ENCODE measurements at regions not wholly inside any gene's neighbourhood (a gene's known extent, or its start where the extent isn't known, plus 50 kb on each side); places are given as distances from the start of the nearest gene placed in this dataset.

GRCh38 chr7:54465095-54465494 lies 77.1 kb upstream of the VSTM2A start:
- Histone ChIP-seq H3K27me3 (ENCODE audit: insufficient read depth, insufficient read length) (no peaks in the 10 kb centered on the region), H3K36me3 (ENCODE audit: insufficient read depth, insufficient read length, low read length) (no peaks in the 10 kb centered on the region), H3K9me3 (ENCODE audit: insufficient read depth, low read length) (no peaks in the 10 kb centered on the region), H3K9ac (ENCODE audit: insufficient read length, low read depth) (no peak overlapping the region), H3K4me1 (ENCODE audit: insufficient read depth, insufficient read length) (no peaks in the 10 kb centered on the region), H3K4me3 (ENCODE audit: insufficient read length, low read depth) (no peak overlapping the region)
- no peak for DNase-seq (ENCODE audit: low read depth, low spot score)
- TF ChIP-seq YY1 (IDR thresholded peaks at IDR 0.05; ENCODE audit: insufficient read depth, insufficient read length) (no peak), ZNF274 (IDR thresholded peaks at IDR 0.05; ENCODE audit: low read depth, low read length) (no peak), SUZ12 (IDR thresholded peaks at IDR 0.05; ENCODE audit: extremely low read depth, insufficient read depth, insufficient read length) (no peak)

GRCh38 chr7:54469740-54470139 lies 72.4 kb upstream of the VSTM2A start:
- H3K9ac ChIP-seq (ENCODE audit: insufficient read length, low read depth): no peak overlapping the region
- no peaks in the 10 kb centered on the region for H3K36me3 ChIP-seq (ENCODE audit: insufficient read depth, insufficient read length, low read length)
- H3K9me3 ChIP-seq (ENCODE audit: insufficient read depth, low read length): peaks cover 6% of the 10 kb centered on the region; the same call in 1 of the 2 replicates
- TF ChIP-seq ZNF274 (IDR thresholded peaks at IDR 0.05; ENCODE audit: low read depth, low read length) (no peak), SUZ12 (IDR thresholded peaks at IDR 0.05; ENCODE audit: extremely low read depth, insufficient read depth, insufficient read length) (no peak)
- no peaks in the 10 kb centered on the region for H3K27me3 ChIP-seq (ENCODE audit: insufficient read depth, insufficient read length)
- DNase-seq (ENCODE audit: low read depth, low spot score): no peak
- no peaks in the 10 kb centered on the region for H3K4me1 ChIP-seq (ENCODE audit: insufficient read depth, insufficient read length)
- H3K4me3 ChIP-seq (ENCODE audit: insufficient read length, low read depth): no peak overlapping the region

GRCh38 chr7:54476609-54477008 lies 65.6 kb upstream of the VSTM2A start:
- no peak overlapping the region for H3K4me3 ChIP-seq (ENCODE audit: insufficient read length, low read depth)
- peaks cover 3% of the 10 kb centered on the region for H3K9me3 ChIP-seq (ENCODE audit: insufficient read depth, low read length)
- DNase-seq (ENCODE audit: low read depth, low spot score): no peak
- H3K36me3 ChIP-seq (ENCODE audit: insufficient read depth, insufficient read length, low read length): no peaks in the 10 kb centered on the region
- TF ChIP-seq SUZ12 (IDR thresholded peaks at IDR 0.05; ENCODE audit: extremely low read depth, insufficient read depth, insufficient read length) (no peak), YY1 (IDR thresholded peaks at IDR 0.05; ENCODE audit: insufficient read depth, insufficient read length) (no peak), ZNF274 (IDR thresholded peaks at IDR 0.05; ENCODE audit: low read depth, low read length) (no peak)
- no peaks in the 10 kb centered on the region for H3K4me1 ChIP-seq (ENCODE audit: insufficient read depth, insufficient read length)
- H3K27me3 ChIP-seq (ENCODE audit: insufficient read depth, insufficient read length): no peaks in the 10 kb centered on the region
- H3K9ac ChIP-seq (ENCODE audit: insufficient read length, low read depth): no peak overlapping the region

GRCh38 chr7:54477083-54477482 lies 65.1 kb upstream of the VSTM2A start:
- no peak for DNase-seq (ENCODE audit: low read depth, low spot score)
- Histone ChIP-seq H3K9me3 (ENCODE audit: insufficient read depth, low read length) (peaks cover 3% of the 10 kb centered on the region), H3K4me1 (ENCODE audit: insufficient read depth, insufficient read length) (no peaks in the 10 kb centered on the region), H3K27me3 (ENCODE audit: insufficient read depth, insufficient read length) (no peaks in the 10 kb centered on the region), H3K4me3 (ENCODE audit: insufficient read length, low read depth) (no peak overlapping the region), H3K36me3 (ENCODE audit: insufficient read depth, insufficient read length, low read length) (no peaks in the 10 kb centered on the region), H3K9ac (ENCODE audit: insufficient read length, low read depth) (no peak overlapping the region)
- TF ChIP-seq ZNF274 (IDR thresholded peaks at IDR 0.05; ENCODE audit: low read depth, low read length) (no peak), SUZ12 (IDR thresholded peaks at IDR 0.05; ENCODE audit: extremely low read depth, insufficient read depth, insufficient read length) (no peak), YY1 (IDR thresholded peaks at IDR 0.05; ENCODE audit: insufficient read depth, insufficient read length) (no peak)

- Histone ChIP-seq H3K9ac (ENCODE audit: insufficient read length, low read depth) (no peak overlapping the region), H3K36me3 (ENCODE audit: insufficient read depth, insufficient read length, low read length) (no peaks in the 10 kb centered on the region), H3K4me3 (ENCODE audit: insufficient read length, low read depth) (no peak overlapping the region), H3K4me1 (ENCODE audit: insufficient read depth, insufficient read length) (no peaks in the 10 kb centered on the region), H3K27me3 (ENCODE audit: insufficient read depth, insufficient read length) (no peaks in the 10 kb centered on the region), H3K9me3 (ENCODE audit: insufficient read depth, low read length) (no peaks in the 10 kb centered on the region; the same call in 1 of the 2 replicates)
- DNase-seq (ENCODE audit: low read depth, low spot score): no peak
- TF ChIP-seq YY1 (IDR thresholded peaks at IDR 0.05; ENCODE audit: insufficient read depth, insufficient read length) (no peak), ZNF274 (IDR thresholded peaks at IDR 0.05; ENCODE audit: low read depth, low read length) (no peak), SUZ12 (IDR thresholded peaks at IDR 0.05; ENCODE audit: extremely low read depth, insufficient read depth, insufficient read length) (no peak)
Measured at GRCh38 chr7:54483523-54483922, 58.7 kb upstream of the VSTM2A start.

GRCh38 chr7:54485044-54485443 lies 57.1 kb upstream of the VSTM2A start:
- no peaks in the 10 kb centered on the region for H3K27me3 ChIP-seq (ENCODE audit: insufficient read depth, insufficient read length)
- H3K36me3 ChIP-seq (ENCODE audit: insufficient read depth, insufficient read length, low read length): no peaks in the 10 kb centered on the region
- no peak overlapping the region for H3K4me3 ChIP-seq (ENCODE audit: insufficient read length, low read depth)
- H3K9ac ChIP-seq (ENCODE audit: insufficient read length, low read depth): no peak overlapping the region
- no peaks in the 10 kb centered on the region; the same call in 1 of the 2 replicates for H3K9me3 ChIP-seq (ENCODE audit: insufficient read depth, low read length)
- H3K4me1 ChIP-seq (ENCODE audit: insufficient read depth, insufficient read length): no peaks in the 10 kb centered on the region
- no peak for TF ChIP-seq ZNF274 (IDR thresholded peaks at IDR 0.05; ENCODE audit: low read depth, low read length)
- no peak for TF ChIP-seq SUZ12 (IDR thresholded peaks at IDR 0.05; ENCODE audit: extremely low read depth, insufficient read depth, insufficient read length)
- TF ChIP-seq YY1 (IDR thresholded peaks at IDR 0.05; ENCODE audit: insufficient read depth, insufficient read length): no peak
- no peak for DNase-seq (ENCODE audit: low read depth, low spot score)

All from NT2/D1 (cell line).